Osteoblast (primary cell): ENCODE measurements at regions not wholly inside any gene's neighbourhood (a gene's known extent, or its start where the extent isn't known, plus 50 kb on each side); places are given as distances from the start of the nearest gene placed in this dataset.

Source experiments
- DNase-seq: peaks from one replicate; pipeline ENCODE4 v3.0.0; 2011; ENCODE audit warnings: low spot score, mixed read lengths; ENCODE audit not compliant: insufficient read length; ENCODE audit errors: missing footprints
- H2AFZ ChIP-seq: 2 replicates; pipeline ENCODE4 v1.6.0; 2011; ENCODE audit warnings: mild to moderate bottlenecking, low read length
- H3K27ac ChIP-seq: 2 replicates; pipeline ENCODE4 v1.5.1; 2011; ENCODE audit warnings: mild to moderate bottlenecking, low read depth, low read length, moderate library complexity
- H3K27me3 ChIP-seq: 2 replicates; pipeline ENCODE4 v1.6.0; 2012; ENCODE audit warnings: mild to moderate bottlenecking, control low read depth, inconsistent platforms, low read length, moderate library complexity; ENCODE audit not compliant: insufficient read depth
- H3K36me3 ChIP-seq: 2 replicates; pipeline ENCODE4 v1.5.1; 2011; ENCODE audit warnings: mild to moderate bottlenecking, low read length, control low read depth, moderate library complexity; ENCODE audit not compliant: insufficient read depth
- H3K4me1 ChIP-seq: 2 replicates; pipeline ENCODE4 v1.5.1; 2011; ENCODE audit warnings: mild to moderate bottlenecking, low read length, control low read depth, moderate library complexity; ENCODE audit not compliant: insufficient read depth
- H3K4me2 ChIP-seq: 2 replicates; pipeline ENCODE4 v1.6.0; 2011; ENCODE audit warnings: mild to moderate bottlenecking, low read length; ENCODE audit not compliant: insufficient read depth
- H3K4me3 ChIP-seq: fragments of 200-600 bp; sonication (generic); 3 replicates; pipeline ENCODE4 v1.5.1; 2012; ENCODE audit warnings: mild to moderate bottlenecking, low read length, inconsistent platforms; ENCODE audit not compliant: insufficient read depth
- H3K79me2 ChIP-seq: 2 replicates; pipeline ENCODE4 v1.6.0; 2012; ENCODE audit warnings: mild to moderate bottlenecking, low read length, control low read depth, inconsistent platforms; ENCODE audit not compliant: insufficient read depth
- H3K9me3 ChIP-seq: 2 replicates; pipeline ENCODE4 v1.5.1; 2011; ENCODE audit warnings: low read depth, low read length, control low read depth
- H4K20me1 ChIP-seq: 2 replicates; pipeline ENCODE4 v1.6.0; 2012; ENCODE audit warnings: mild to moderate bottlenecking, low read length, control low read depth; ENCODE audit not compliant: insufficient read depth
- CTCF ChIP-seq: IDR thresholded peaks from 2 replicates; pipeline ENCODE4 v1.5.1; 2011; ENCODE audit warnings: mild to moderate bottlenecking, low read depth, low read length, moderate library complexity; ENCODE audit errors: extremely low read depth

- Histone ChIP-seq H3K27me3 (no peaks in the 10 kb centered on the region), H3K4me1 (peaks cover 14% of the 10 kb centered on the region), H3K4me3 (no peak overlapping the region), H3K79me2 (no peaks in the 10 kb centered on the region), H4K20me1 (no peaks in the 10 kb centered on the region), H3K4me2 (no peak overlapping the region), H2AFZ (no peak overlapping the region), H3K27ac (no peak overlapping the region), H3K9me3 (no peaks in the 10 kb centered on the region), H3K36me3 (no peaks in the 10 kb centered on the region)
- no peak for TF ChIP-seq CTCF
- no peak for DNase-seq
These were observed 124.3 kb downstream of the RCN1 start for GRCh38 chr11:32215157-32215556.

- no peak overlapping the region for H3K4me3 ChIP-seq
- TF ChIP-seq CTCF = no peak
- no peak for DNase-seq
- no peaks in the 10 kb centered on the region for H3K36me3 ChIP-seq
- no peaks in the 10 kb centered on the region for H4K20me1 ChIP-seq
- peaks cover 12% of the 10 kb centered on the region for H3K4me1 ChIP-seq
- no peak overlapping the region for H3K27ac ChIP-seq
- no peak overlapping the region for H2AFZ ChIP-seq
- H3K4me2 ChIP-seq = no peak overlapping the region
- H3K27me3 ChIP-seq = peaks cover 5% of the 10 kb centered on the region
- H3K79me2 ChIP-seq = no peaks in the 10 kb centered on the region
- H3K9me3 ChIP-seq = no peaks in the 10 kb centered on the region
These were observed 125.9 kb downstream of the RCN1 start for GRCh38 chr11:32216749-32217148.

GRCh38 chr11:32219320-32219719 is 128.4 kb downstream of the RCN1 start:
- Histone ChIP-seq H3K9me3 (no peaks in the 10 kb centered on the region), H3K4me1 (no peaks in the 10 kb centered on the region), H3K4me3 (no peak overlapping the region), H3K79me2 (no peaks in the 10 kb centered on the region), H3K27me3 (peaks cover 9% of the 10 kb centered on the region), H2AFZ (no peak overlapping the region), H3K36me3 (no peaks in the 10 kb centered on the region), H4K20me1 (no peaks in the 10 kb centered on the region), H3K4me2 (no peak overlapping the region), H3K27ac (no peak overlapping the region)
- TF ChIP-seq CTCF = no peak
- DNase-seq = no peak

GRCh38 chr11:32221476-32222032 is 130.7 kb downstream of the RCN1 start:
- peaks cover 17% of the 10 kb centered on the region for H3K27me3 ChIP-seq
- no peaks in the 10 kb centered on the region for H3K9me3 ChIP-seq
- DNase-seq = no peak
- H3K36me3 ChIP-seq = no peaks in the 10 kb centered on the region
- no peaks in the 10 kb centered on the region for H4K20me1 ChIP-seq
- H3K4me2 ChIP-seq = no peak overlapping the region
- no peak overlapping the region for H3K4me3 ChIP-seq
- H3K27ac ChIP-seq = no peak overlapping the region
- no peaks in the 10 kb centered on the region for H3K79me2 ChIP-seq
- H2AFZ ChIP-seq = no peak overlapping the region
- no peak for TF ChIP-seq CTCF
- H3K4me1 ChIP-seq = no peaks in the 10 kb centered on the region
